ENCODE measurements at regions not wholly inside any gene's neighbourhood (a gene's known extent, or its start where the extent isn't known, plus 50 kb on each side); places are given as distances from the start of the nearest gene placed in this dataset.

DNA sequence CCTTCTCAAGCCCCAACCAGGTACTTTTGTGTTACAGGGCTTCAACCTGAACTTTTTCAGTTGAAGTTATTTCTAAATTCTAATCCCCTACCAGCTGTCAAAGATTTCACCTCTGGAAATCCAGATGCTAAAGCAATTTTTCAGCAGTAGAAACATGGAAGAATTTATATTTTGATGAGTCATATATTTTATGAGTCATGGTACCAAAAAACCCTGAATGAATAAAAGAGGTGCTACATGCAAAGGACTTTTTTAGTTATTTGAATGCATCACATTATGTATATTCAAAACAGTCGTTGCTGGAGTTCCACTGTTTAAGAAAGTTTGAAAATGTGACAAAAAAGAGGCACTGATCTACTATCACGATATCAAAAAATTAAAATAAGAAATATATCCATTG lies 96.0 kb upstream of the ZNF385D start:
- no peak overlapping the region for H3K4me3 ChIP-seq (ENCODE audit: low read depth in 1 of 5, low read length in 5 of 5)
- no peak overlapping the region for H3K27ac ChIP-seq (ENCODE audit: low read depth, low read length)
- H3K9me3 ChIP-seq (ENCODE audit: control insufficient read depth in 5 of 5, low read length in 5 of 5), result no peaks in the 10 kb centered on the region
- H3K27me3 ChIP-seq (ENCODE audit: control insufficient read depth in 5 of 5, insufficient read depth in 4 of 5, low read length in 5 of 5), result no peaks in the 10 kb centered on the region
- H3K9ac ChIP-seq (ENCODE audit: low read length in 5 of 5), result no peak overlapping the region
- no peaks in the 10 kb centered on the region for H3K4me1 ChIP-seq (ENCODE audit: control insufficient read depth in 5 of 5, insufficient read depth in 5 of 5, low read length in 5 of 5)
- H3K36me3 ChIP-seq (ENCODE audit: control insufficient read depth in 5 of 5, insufficient read depth in 5 of 5, low read length in 5 of 5), result no peaks in the 10 kb centered on the region

- H3K9ac ChIP-seq (ENCODE audit: low read length in 5 of 5), result no peak overlapping the region
- no peaks in the 10 kb centered on the region for H3K9me3 ChIP-seq (ENCODE audit: control insufficient read depth in 5 of 5, low read length in 5 of 5)
- no peak overlapping the region for H3K27ac ChIP-seq (ENCODE audit: low read depth, low read length)
- H3K4me1 ChIP-seq (ENCODE audit: control insufficient read depth in 5 of 5, insufficient read depth in 5 of 5, low read length in 5 of 5), result no peaks in the 10 kb centered on the region
- no peaks in the 10 kb centered on the region for H3K27me3 ChIP-seq (ENCODE audit: control insufficient read depth in 5 of 5, insufficient read depth in 4 of 5, low read length in 5 of 5)
- no peak overlapping the region for H3K4me3 ChIP-seq (ENCODE audit: low read depth in 1 of 5, low read length in 5 of 5)
- no peaks in the 10 kb centered on the region for H3K36me3 ChIP-seq (ENCODE audit: control insufficient read depth in 5 of 5, insufficient read depth in 5 of 5, low read length in 5 of 5)
Measured at GRCh38 chr3:21859124-21860081, 108.4 kb upstream of the ZNF385D start.

GRCh38 chr3:21860082-21860475 lies 109.1 kb upstream of the ZNF385D start:
- Histone ChIP-seq H3K27ac (ENCODE audit: low read depth, low read length) (no peak overlapping the region), H3K36me3 (ENCODE audit: control insufficient read depth in 5 of 5, insufficient read depth in 5 of 5, low read length in 5 of 5) (no peaks in the 10 kb centered on the region), H3K4me1 (ENCODE audit: control insufficient read depth in 5 of 5, insufficient read depth in 5 of 5, low read length in 5 of 5) (no peaks in the 10 kb centered on the region), H3K27me3 (ENCODE audit: control insufficient read depth in 5 of 5, insufficient read depth in 4 of 5, low read length in 5 of 5) (no peaks in the 10 kb centered on the region), H3K9me3 (ENCODE audit: control insufficient read depth in 5 of 5, low read length in 5 of 5) (no peaks in the 10 kb centered on the region), H3K4me3 (ENCODE audit: low read depth in 1 of 5, low read length in 5 of 5) (no peak overlapping the region), H3K9ac (ENCODE audit: low read length in 5 of 5) (no peak overlapping the region)

DNA sequence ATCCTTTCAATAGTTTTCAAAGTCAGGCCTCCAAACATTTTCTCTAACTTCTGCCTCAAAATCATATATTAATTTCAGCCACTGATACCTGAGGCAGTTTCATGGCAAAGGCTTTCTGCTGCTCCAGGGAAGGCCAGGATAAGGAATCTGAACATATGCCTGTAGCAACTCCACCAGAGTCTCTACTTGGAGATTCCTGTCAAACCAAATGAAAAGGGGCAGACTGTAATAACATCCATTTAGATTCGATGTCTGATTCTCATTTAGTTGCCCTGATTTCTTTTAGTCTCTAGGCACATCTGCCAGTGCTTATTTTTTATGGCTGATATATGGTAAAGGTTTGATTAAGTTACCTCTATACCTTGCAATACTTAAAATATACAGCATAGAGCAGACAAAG lies 109.6 kb upstream of the ZNF385D start:
- no peaks in the 10 kb centered on the region for H3K9me3 ChIP-seq (ENCODE audit: control insufficient read depth in 5 of 5, low read length in 5 of 5)

DNA sequence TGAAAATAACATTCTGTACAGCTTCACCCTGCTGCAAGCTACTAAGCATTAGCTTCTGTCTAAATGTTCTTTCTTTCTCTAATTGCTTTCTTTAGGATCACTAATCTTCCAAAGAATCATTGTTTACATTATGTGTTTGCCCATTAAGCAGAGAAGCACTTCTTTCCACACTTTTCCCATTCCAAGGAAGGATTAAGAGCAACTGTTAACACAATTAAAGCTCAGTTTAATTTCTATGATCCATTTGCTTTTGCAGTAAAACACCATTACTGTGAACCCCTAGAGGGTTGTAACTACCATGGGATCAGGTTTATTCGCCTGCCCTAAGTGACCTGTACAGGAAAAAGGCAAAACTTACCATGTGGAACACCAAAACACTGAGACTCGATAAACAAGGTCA lies 125.8 kb upstream of the ZNF385D start:
- H3K4me1 ChIP-seq (ENCODE audit: control insufficient read depth in 5 of 5, insufficient read depth in 5 of 5, low read length in 5 of 5), result no peaks in the 10 kb centered on the region
- H3K9me3 ChIP-seq (ENCODE audit: control insufficient read depth in 5 of 5, low read length in 5 of 5), result peaks cover 0 to 4% (median 3%) of the 10 kb centered on the region in 5 donors
- H3K27ac ChIP-seq (ENCODE audit: low read depth, low read length), result no peak overlapping the region
- H3K27me3 ChIP-seq (ENCODE audit: control insufficient read depth in 5 of 5, insufficient read depth in 4 of 5, low read length in 5 of 5), result no peaks in the 10 kb centered on the region
- H3K4me3 ChIP-seq (ENCODE audit: low read depth in 1 of 5, low read length in 5 of 5), result no peak overlapping the region
- no peaks in the 10 kb centered on the region for H3K36me3 ChIP-seq (ENCODE audit: control insufficient read depth in 5 of 5, insufficient read depth in 5 of 5, low read length in 5 of 5)
- no peak overlapping the region for H3K9ac ChIP-seq (ENCODE audit: low read length in 5 of 5)

More for the DNA sequence above, 109.6 kb upstream of the ZNF385D start:
- Histone ChIP-seq H3K27me3 (ENCODE audit: control insufficient read depth in 5 of 5, insufficient read depth in 4 of 5, low read length in 5 of 5) (no peaks in the 10 kb centered on the region), H3K27ac (ENCODE audit: low read depth, low read length) (no peak overlapping the region), H3K9ac (ENCODE audit: low read length in 5 of 5) (no peak overlapping the region), H3K4me1 (ENCODE audit: control insufficient read depth in 5 of 5, insufficient read depth in 5 of 5, low read length in 5 of 5) (no peaks in the 10 kb centered on the region), H3K4me3 (ENCODE audit: low read depth in 1 of 5, low read length in 5 of 5) (no peak overlapping the region), H3K36me3 (ENCODE audit: control insufficient read depth in 5 of 5, insufficient read depth in 5 of 5, low read length in 5 of 5) (no peaks in the 10 kb centered on the region)

DNA sequence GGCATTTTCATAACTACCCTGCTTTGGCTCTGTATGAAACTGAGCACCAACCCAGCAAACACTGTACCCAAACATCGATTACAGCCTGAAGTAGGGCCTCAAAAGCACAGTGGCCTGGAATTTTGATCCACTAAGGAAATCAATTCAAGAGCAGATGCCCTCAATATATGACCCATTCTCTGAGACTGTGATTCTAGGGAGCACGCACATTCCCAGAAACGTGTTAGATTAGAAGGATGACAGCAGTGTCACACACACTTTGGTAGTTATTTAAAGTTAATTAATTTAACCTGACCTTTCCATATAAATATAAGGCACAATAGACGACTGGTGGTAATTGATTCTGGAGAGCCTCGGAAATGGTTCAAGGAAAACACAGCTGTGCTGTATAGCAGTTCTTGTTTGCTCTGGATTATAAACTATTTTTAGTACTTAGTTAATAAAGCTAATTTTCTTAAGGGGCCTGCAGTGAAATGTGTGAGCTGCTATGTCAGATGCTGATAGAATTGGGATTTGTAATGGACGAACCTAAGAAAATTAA lies 126.3 kb upstream of the ZNF385D start:
- Histone ChIP-seq H3K4me1 (ENCODE audit: control insufficient read depth in 5 of 5, insufficient read depth in 5 of 5, low read length in 5 of 5) (no peaks in the 10 kb centered on the region), H3K4me3 (ENCODE audit: low read depth in 1 of 5, low read length in 5 of 5) (no peak overlapping the region), H3K27ac (ENCODE audit: low read depth, low read length) (no peak overlapping the region), H3K9me3 (ENCODE audit: control insufficient read depth in 5 of 5, low read length in 5 of 5) (peaks cover 0 to 4% (median 3%) of the 10 kb centered on the region in 5 donors), H3K27me3 (ENCODE audit: control insufficient read depth in 5 of 5, insufficient read depth in 4 of 5, low read length in 5 of 5) (no peaks in the 10 kb centered on the region), H3K9ac (ENCODE audit: low read length in 5 of 5) (no peak overlapping the region), H3K36me3 (ENCODE audit: control insufficient read depth in 5 of 5, insufficient read depth in 5 of 5, low read length in 5 of 5) (no peaks in the 10 kb centered on the region)

DNA sequence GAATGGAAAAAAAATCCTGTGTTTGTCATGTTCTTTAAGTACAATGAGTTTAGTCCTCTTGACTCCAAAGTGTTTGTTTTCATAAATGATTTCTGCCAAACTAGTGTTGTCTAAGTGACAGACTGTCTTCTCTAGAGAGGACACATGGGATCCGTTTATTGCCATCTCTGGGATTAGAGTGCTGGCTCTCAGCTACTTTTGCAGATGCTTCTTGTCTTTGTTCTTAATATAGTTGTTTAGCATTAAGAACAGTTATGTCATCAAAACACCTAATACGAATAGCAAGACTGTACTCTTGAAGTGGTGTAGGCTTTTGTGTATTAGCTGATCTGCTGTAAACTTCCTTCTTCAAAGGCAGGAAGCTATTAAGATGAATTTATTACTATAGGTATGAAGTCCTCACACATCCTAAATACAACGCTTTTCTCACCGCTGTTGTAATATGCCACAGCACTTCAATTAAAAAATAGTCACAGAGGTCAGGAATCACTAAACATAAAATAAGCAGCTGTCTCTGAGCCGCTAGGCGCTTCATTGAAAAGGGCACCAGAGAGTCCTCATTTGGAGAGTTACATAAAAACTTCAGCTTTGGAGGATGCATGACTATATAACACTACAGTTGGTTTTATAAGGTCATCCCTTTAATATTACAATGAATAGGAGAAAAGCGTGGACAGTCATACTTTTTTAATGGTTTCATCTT lies 128.3 kb upstream of the ZNF385D start:
- Histone ChIP-seq H3K9me3 (ENCODE audit: control insufficient read depth in 5 of 5, low read length in 5 of 5) (peaks cover 0 to 3% (median 0%) of the 10 kb centered on the region in 5 donors), H3K36me3 (ENCODE audit: control insufficient read depth in 5 of 5, insufficient read depth in 5 of 5, low read length in 5 of 5) (no peaks in the 10 kb centered on the region), H3K4me1 (ENCODE audit: control insufficient read depth in 5 of 5, insufficient read depth in 5 of 5, low read length in 5 of 5) (no peaks in the 10 kb centered on the region), H3K9ac (ENCODE audit: low read length in 5 of 5) (no peak overlapping the region), H3K4me3 (ENCODE audit: low read depth in 1 of 5, low read length in 5 of 5) (no peak overlapping the region), H3K27ac (ENCODE audit: low read depth, low read length) (no peak overlapping the region), H3K27me3 (ENCODE audit: control insufficient read depth in 5 of 5, insufficient read depth in 4 of 5, low read length in 5 of 5) (no peaks in the 10 kb centered on the region)

- no peaks in the 10 kb centered on the region for H3K9me3 ChIP-seq (ENCODE audit: control insufficient read depth in 5 of 5, low read length in 5 of 5)
- no peak overlapping the region for H3K9ac ChIP-seq (ENCODE audit: low read length in 5 of 5)
- H3K36me3 ChIP-seq (ENCODE audit: control insufficient read depth in 5 of 5, insufficient read depth in 5 of 5, low read length in 5 of 5), result no peaks in the 10 kb centered on the region
- H3K4me1 ChIP-seq (ENCODE audit: control insufficient read depth in 5 of 5, insufficient read depth in 5 of 5, low read length in 5 of 5), result no peaks in the 10 kb centered on the region
- H3K27ac ChIP-seq (ENCODE audit: low read depth, low read length), result no peak overlapping the region
- no peak overlapping the region for H3K4me3 ChIP-seq (ENCODE audit: low read depth in 1 of 5, low read length in 5 of 5)
- H3K27me3 ChIP-seq (ENCODE audit: control insufficient read depth in 5 of 5, insufficient read depth in 4 of 5, low read length in 5 of 5), result no peaks in the 10 kb centered on the region
Measured at GRCh38 chr3:21888656-21889055, 137.6 kb upstream of the ZNF385D start.

GRCh38 chr3:21889166-21889565 lies 138.2 kb upstream of the ZNF385D start:
- H3K27me3 ChIP-seq (ENCODE audit: control insufficient read depth in 5 of 5, insufficient read depth in 4 of 5, low read length in 5 of 5), result no peaks in the 10 kb centered on the region
- no peaks in the 10 kb centered on the region for H3K9me3 ChIP-seq (ENCODE audit: control insufficient read depth in 5 of 5, low read length in 5 of 5)
- no peak overlapping the region for H3K4me3 ChIP-seq (ENCODE audit: low read depth in 1 of 5, low read length in 5 of 5)
- H3K27ac ChIP-seq (ENCODE audit: low read depth, low read length), result no peak overlapping the region
- H3K36me3 ChIP-seq (ENCODE audit: control insufficient read depth in 5 of 5, insufficient read depth in 5 of 5, low read length in 5 of 5), result no peaks in the 10 kb centered on the region
- H3K4me1 ChIP-seq (ENCODE audit: control insufficient read depth in 5 of 5, insufficient read depth in 5 of 5, low read length in 5 of 5), result no peaks in the 10 kb centered on the region
- H3K9ac ChIP-seq (ENCODE audit: low read length in 5 of 5), result no peak overlapping the region

GRCh38 chr3:21892104-21892503 lies 141.1 kb upstream of the ZNF385D start:
- Histone ChIP-seq H3K9ac (ENCODE audit: low read length in 5 of 5) (no peak overlapping the region), H3K27ac (ENCODE audit: low read depth, low read length) (no peak overlapping the region), H3K4me1 (ENCODE audit: control insufficient read depth in 5 of 5, insufficient read depth in 5 of 5, low read length in 5 of 5) (no peaks in the 10 kb centered on the region), H3K4me3 (ENCODE audit: low read depth in 1 of 5, low read length in 5 of 5) (no peak overlapping the region), H3K36me3 (ENCODE audit: control insufficient read depth in 5 of 5, insufficient read depth in 5 of 5, low read length in 5 of 5) (no peaks in the 10 kb centered on the region), H3K27me3 (ENCODE audit: control insufficient read depth in 5 of 5, insufficient read depth in 4 of 5, low read length in 5 of 5) (no peaks in the 10 kb centered on the region), H3K9me3 (ENCODE audit: control insufficient read depth in 5 of 5, low read length in 5 of 5) (no peaks in the 10 kb centered on the region)
